ENCODE measurements at regions not wholly inside any gene's neighbourhood (a gene's known extent, or its start where the extent isn't known, plus 50 kb on each side); places are given as distances from the start of the nearest gene placed in this dataset.

GRCh38 chr10:8990280-8990987 is 935.9 kb downstream of the GATA3 start:
- DNase-seq (ENCODE audit: low read depth) = no peak

- no peak for DNase-seq (ENCODE audit: low read depth)
Observed at GRCh38 chr10:8992009-8992408, 937.5 kb downstream of the GATA3 start.

- DNase-seq (ENCODE audit: low read depth) = no peak
Observed at GRCh38 chr10:8993864-8994263, 939.4 kb downstream of the GATA3 start.

GRCh38 chr10:8998751-8999150 is 944.3 kb downstream of the GATA3 start:
- DNase-seq (ENCODE audit: low read depth) = no peak

GRCh38 chr10:9003122-9003521 is 948.6 kb downstream of the GATA3 start:
- DNase-seq (ENCODE audit: low read depth) = no peak

GRCh38 chr10:9004736-9005135 is 950.2 kb downstream of the GATA3 start:
- no peak for DNase-seq (ENCODE audit: low read depth)

GRCh38 chr10:9009505-9009904 is 955.0 kb downstream of the GATA3 start:
- DNase-seq (ENCODE audit: low read depth) = no peak

- no peak for DNase-seq (ENCODE audit: low read depth)
Observed at GRCh38 chr10:9010093-9010492, 955.6 kb downstream of the GATA3 start.

GRCh38 chr10:9010931-9011670 is 956.6 kb downstream of the GATA3 start:
- no peak for DNase-seq (ENCODE audit: low read depth)

- peak; percentile 63 for DNase-seq (ENCODE audit: low read depth)
Observed at GRCh38 chr10:9012312-9012711, 957.8 kb downstream of the GATA3 start.

GRCh38 chr10:9015005-9015404 is 960.5 kb downstream of the GATA3 start:
- no peak for DNase-seq (ENCODE audit: low read depth)

GRCh38 chr10:9015447-9015846 is 961.0 kb downstream of the GATA3 start:
- no peak for DNase-seq (ENCODE audit: low read depth)

- DNase-seq (ENCODE audit: low read depth) = no peak
Observed at GRCh38 chr10:9016930-9017329, 962.4 kb downstream of the GATA3 start.

- DNase-seq (ENCODE audit: low read depth) = no peak
Observed at GRCh38 chr10:9018195-9019173, 964.0 kb downstream of the GATA3 start.

- no peak for DNase-seq (ENCODE audit: low read depth)
Observed at GRCh38 chr10:9023206-9023605, 968.7 kb downstream of the GATA3 start.

GRCh38 chr10:9024210-9024609 is 969.7 kb downstream of the GATA3 start:
- no peak for DNase-seq (ENCODE audit: low read depth)

- DNase-seq (ENCODE audit: low read depth) = no peak
Observed at GRCh38 chr10:9028231-9028630, 973.7 kb downstream of the GATA3 start.

GRCh38 chr10:9035355-9035754 is 980.9 kb downstream of the GATA3 start:
- DNase-seq (ENCODE audit: low read depth) = no peak

GRCh38 chr10:9036711-9037204 is 982.3 kb downstream of the GATA3 start:
- DNase-seq (ENCODE audit: low read depth) = no peak

GRCh38 chr10:9038146-9038714 is 983.7 kb downstream of the GATA3 start:
- DNase-seq (ENCODE audit: low read depth) = no peak

GRCh38 chr10:9043466-9043865 is 989.0 kb downstream of the GATA3 start:
- no peak for DNase-seq (ENCODE audit: low read depth)

GRCh38 chr10:9045311-9045710 is 990.8 kb downstream of the GATA3 start:
- no peak for DNase-seq (ENCODE audit: low read depth)

Data from fibroblast of the conjunctiva (primary cell).